Adrenal gland (tissue), 5 donors: ENCODE measurements at regions not wholly inside any gene's neighbourhood (a gene's known extent, or its start where the extent isn't known, plus 50 kb on each side); places are given as distances from the start of the nearest gene placed in this dataset.
"Not testable (repeated sequence)": the region's sequence is repeated elsewhere in the genome, so short reads cannot be mapped to it uniquely, and the experiment has no call there.

ENCODE experiments used
- CTCF ChIP-seq, 6 experiments: fragments of 450-650 bp in 4 of 6; fragments of 200-600 bp in 2 of 6; sonication (generic) in 1 of 6; IDR thresholded peaks; 1 replicate in 5 of 6; 2 replicates in 1 of 6; pipeline versions ENCODE4 v1.5.1 to v1.8.0; 2016 to 2021; ENCODE audit warnings: antibody characterized with exemption in 6 of 6, mild to moderate bottlenecking in 2 of 6, moderate library complexity in 1 of 6
- POLR2A ChIP-seq, 2 donors: fragments of 450-650 bp; IDR thresholded peaks; one replicate each; pipeline ENCODE4 v1.6.1; 2017; ENCODE audit warnings: antibody characterized with exemption in 2 of 2, mild to moderate bottlenecking in 2 of 2, moderate library complexity in 1 of 2
- donor health status: DM: no; HTN: no; CAD: no.

- not testable (repeated sequence) for TF ChIP-seq CTCF, POLR2A (IDR thresholded peaks at IDR 0.05)
Observed at GRCh38 chr11:67871168-67871567, 132.7 kb downstream of the UNC93B1 start.
